Glutamatergic neuron (in vitro differentiated cells): ENCODE measurements at regions not wholly inside any gene's neighbourhood (a gene's known extent, or its start where the extent isn't known, plus 50 kb on each side); places are given as distances from the start of the nearest gene placed in this dataset.

Source experiments
- DNase-seq: peaks from one replicate; pipeline ENCODE4 v3.0.0; 2022
- H3K27ac Mint-ChIP-seq: one replicate; pipeline ENCODE4 v1.8.0; 2020; ENCODE audit warnings: mild to moderate bottlenecking, mixed read lengths, inconsistent platforms; ENCODE audit not compliant: unreplicated experiment
- H3K27me3 Mint-ChIP-seq: one replicate; pipeline ENCODE4 v1.8.0; 2020; ENCODE audit warnings: mild to moderate bottlenecking, moderate library complexity, mixed read lengths, inconsistent platforms; ENCODE audit not compliant: unreplicated experiment
- H3K36me3 Mint-ChIP-seq: one replicate; pipeline ENCODE4 v1.8.0; 2020; ENCODE audit warnings: mild to moderate bottlenecking, mixed read lengths, inconsistent platforms; ENCODE audit not compliant: unreplicated experiment
- H3K4me1 Mint-ChIP-seq: one replicate; pipeline ENCODE4 v1.8.0; 2020; ENCODE audit warnings: mild to moderate bottlenecking, low read depth, mixed read lengths, inconsistent platforms; ENCODE audit not compliant: unreplicated experiment
- H3K4me3 Mint-ChIP-seq: one replicate; pipeline ENCODE4 v1.8.0; 2020; ENCODE audit warnings: mild to moderate bottlenecking, mixed read lengths, inconsistent platforms; ENCODE audit not compliant: unreplicated experiment
- H3K9me3 Mint-ChIP-seq: one replicate; pipeline ENCODE4 v1.8.0; 2020; ENCODE audit warnings: mild to moderate bottlenecking, moderate library complexity, mixed read lengths, inconsistent platforms; ENCODE audit not compliant: unreplicated experiment
- CTCF ChIP-seq: fragments of 200-600 bp; sonication (generic); IDR thresholded peaks from one replicate; pipeline ENCODE4 v1.5.0; 2021; ENCODE audit not compliant: partially characterized antibody, unreplicated experiment

- H3K36me3 Mint-ChIP-seq, result no peaks in the 10 kb centered on the region
- H3K4me1 Mint-ChIP-seq, result peaks cover 3% of the 10 kb centered on the region
- H3K4me3 Mint-ChIP-seq, result no peak overlapping the region
- no peaks in the 10 kb centered on the region for H3K27me3 Mint-ChIP-seq
- DNase-seq, result no peak
- no peak overlapping the region for H3K27ac Mint-ChIP-seq
- no peaks in the 10 kb centered on the region for H3K9me3 Mint-ChIP-seq
- TF ChIP-seq CTCF, result peak; percentile 95
Measured at GRCh38 chr21:25385911-25386474, 221.3 kb downstream of the MRPL39 start.

GRCh38 chr21:25385341-25385740, 221.9 kb downstream of the MRPL39 start:
- Mint-ChIP-seq H3K27ac (no peak overlapping the region), H3K4me1 (peaks cover 3% of the 10 kb centered on the region)

DNA sequence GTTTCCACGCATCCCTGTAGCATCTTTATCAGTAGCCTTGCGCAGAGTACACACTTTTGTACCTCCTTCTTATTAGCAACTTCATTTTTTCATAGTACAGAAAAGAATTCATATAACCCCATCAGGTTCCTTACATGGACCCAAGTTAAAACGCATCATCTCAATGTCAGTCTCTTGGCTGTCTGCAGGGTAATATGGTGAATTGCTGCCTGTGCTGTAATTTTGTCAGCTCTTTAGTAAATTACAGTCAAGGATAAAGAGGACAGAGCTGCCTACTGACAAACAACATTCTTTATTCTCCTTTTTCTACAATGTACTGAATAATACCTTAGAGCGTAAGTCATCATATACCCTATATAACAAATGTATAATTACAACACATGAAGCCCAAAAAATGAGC, 222.5 kb downstream of the MRPL39 start:
- DNase-seq, result no peak
- H3K4me3 Mint-ChIP-seq, result no peak overlapping the region
- H3K36me3 Mint-ChIP-seq, result no peaks in the 10 kb centered on the region
- peaks cover 3% of the 10 kb centered on the region for H3K4me1 Mint-ChIP-seq
- no peaks in the 10 kb centered on the region for H3K9me3 Mint-ChIP-seq
- H3K27me3 Mint-ChIP-seq, result no peaks in the 10 kb centered on the region
- no peak for TF ChIP-seq CTCF
- no peak overlapping the region for H3K27ac Mint-ChIP-seq

More at GRCh38 chr21:25385341-25385740, 221.9 kb downstream of the MRPL39 start:
- no peaks in the 10 kb centered on the region for H3K9me3 Mint-ChIP-seq
- no peak for DNase-seq
- no peaks in the 10 kb centered on the region for H3K27me3 Mint-ChIP-seq
- TF ChIP-seq CTCF, result no peak
- no peak overlapping the region for H3K4me3 Mint-ChIP-seq
- H3K36me3 Mint-ChIP-seq, result no peaks in the 10 kb centered on the region

DNA sequence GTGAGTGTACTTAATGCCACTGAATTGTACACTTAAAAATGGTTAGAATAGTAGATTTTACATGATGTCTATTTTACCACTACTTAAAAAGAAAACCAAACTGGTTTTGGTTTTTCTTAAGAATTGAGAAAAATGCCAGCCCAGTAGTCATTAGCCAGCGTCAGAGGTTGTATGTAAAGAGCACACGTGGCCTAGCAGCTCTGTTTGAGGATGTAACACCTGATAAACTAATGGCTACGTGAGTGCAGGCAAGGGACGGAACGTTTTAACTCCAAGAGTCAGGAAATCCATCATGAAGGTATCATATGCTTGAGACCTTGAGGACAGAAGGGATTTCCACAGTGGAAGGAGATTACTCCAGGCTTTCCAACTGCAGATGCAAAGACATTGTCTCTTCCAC, 223.7 kb downstream of the MRPL39 start:
- Mint-ChIP-seq H3K27me3 (no peaks in the 10 kb centered on the region), H3K9me3 (peaks cover under 1% of the 10 kb centered on the region), H3K36me3 (no peaks in the 10 kb centered on the region), H3K4me1 (peaks cover 3% of the 10 kb centered on the region), H3K27ac (no peak overlapping the region), H3K4me3 (no peak overlapping the region)
- no peak for DNase-seq
- no peak for TF ChIP-seq CTCF

DNA sequence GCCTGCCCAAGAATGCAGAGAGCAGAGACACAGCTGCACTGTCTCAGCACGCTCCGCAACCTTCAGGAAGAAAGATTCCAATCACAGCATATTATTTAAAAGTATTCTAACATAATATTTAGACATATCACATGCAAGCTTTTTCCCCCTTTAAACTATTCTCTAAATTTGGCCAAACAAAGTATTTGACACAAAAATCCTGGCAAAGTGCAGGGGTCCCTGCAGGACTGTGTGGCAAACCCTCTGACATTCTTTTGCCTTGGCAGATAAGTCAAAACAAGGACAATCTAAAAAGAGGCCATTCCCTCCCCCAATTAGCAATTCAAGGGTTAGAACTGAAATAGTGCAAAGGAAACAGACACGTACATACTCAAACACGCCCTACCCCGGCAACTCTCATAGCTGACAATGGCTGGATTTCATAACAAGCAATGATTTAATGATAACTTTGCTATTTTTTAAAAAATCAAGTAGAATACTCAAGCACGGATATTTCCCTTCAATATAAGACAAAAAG, 225.3 kb downstream of the MRPL39 start:
- Mint-ChIP-seq H3K36me3 (no peaks in the 10 kb centered on the region), H3K9me3 (peaks cover 2% of the 10 kb centered on the region), H3K27ac (no peak overlapping the region), H3K4me1 (peaks cover 3% of the 10 kb centered on the region), H3K27me3 (no peaks in the 10 kb centered on the region), H3K4me3 (no peak overlapping the region)
- no peak for DNase-seq
- TF ChIP-seq CTCF, result no peak
